ENCODE measurements at regions not wholly inside any gene's neighbourhood (a gene's known extent, or its start where the extent isn't known, plus 50 kb on each side); places are given as distances from the start of the nearest gene placed in this dataset.

- no peaks in the 10 kb centered on the region for H3K9me3 ChIP-seq (ENCODE audit: control insufficient read depth, low read length)
- no peaks in the 10 kb centered on the region for H3K36me3 ChIP-seq (ENCODE audit: control insufficient read depth, insufficient read depth, low read length)
- no peak overlapping the region for H3K4me3 ChIP-seq (ENCODE audit: low read length)
- no peaks in the 10 kb centered on the region for H3K4me1 ChIP-seq (ENCODE audit: control insufficient read depth, insufficient read depth, low read length)
- no peaks in the 10 kb centered on the region for H3K27me3 ChIP-seq (ENCODE audit: control insufficient read depth, insufficient read depth, low read length)
- H3K9ac ChIP-seq (ENCODE audit: low read length) = no peak overlapping the region
Measured at GRCh38 chr3:71850654-71851053, 65.7 kb upstream of the PROK2 start.

GRCh38 chr3:71849681-71850080 is 64.7 kb upstream of the PROK2 start:
- H3K27me3 ChIP-seq (ENCODE audit: control insufficient read depth, insufficient read depth, low read length) = no peaks in the 10 kb centered on the region
- no peaks in the 10 kb centered on the region for H3K36me3 ChIP-seq (ENCODE audit: control insufficient read depth, insufficient read depth, low read length)
- H3K9me3 ChIP-seq (ENCODE audit: control insufficient read depth, low read length) = no peaks in the 10 kb centered on the region
- no peak overlapping the region for H3K4me3 ChIP-seq (ENCODE audit: low read length)
- H3K9ac ChIP-seq (ENCODE audit: low read length) = no peak overlapping the region
- no peaks in the 10 kb centered on the region for H3K4me1 ChIP-seq (ENCODE audit: control insufficient read depth, insufficient read depth, low read length)

GRCh38 chr3:71847794-71848193 is 62.8 kb upstream of the PROK2 start:
- no peak overlapping the region for H3K9ac ChIP-seq (ENCODE audit: low read length)
- no peaks in the 10 kb centered on the region for H3K27me3 ChIP-seq (ENCODE audit: control insufficient read depth, insufficient read depth, low read length)
- H3K9me3 ChIP-seq (ENCODE audit: control insufficient read depth, low read length) = no peaks in the 10 kb centered on the region
- H3K36me3 ChIP-seq (ENCODE audit: control insufficient read depth, insufficient read depth, low read length) = no peaks in the 10 kb centered on the region
- H3K4me3 ChIP-seq (ENCODE audit: low read length) = no peak overlapping the region
- H3K4me1 ChIP-seq (ENCODE audit: control insufficient read depth, insufficient read depth, low read length) = no peaks in the 10 kb centered on the region

- no peak overlapping the region for H3K4me3 ChIP-seq (ENCODE audit: low read length)
Measured at GRCh38 chr3:71846185-71846584, 61.2 kb upstream of the PROK2 start.

GRCh38 chr3:71843071-71843470 is 58.1 kb upstream of the PROK2 start:
- no peaks in the 10 kb centered on the region for H3K36me3 ChIP-seq (ENCODE audit: control insufficient read depth, insufficient read depth, low read length)

More at GRCh38 chr3:71846185-71846584, 61.2 kb upstream of the PROK2 start:
- Histone ChIP-seq H3K27me3 (ENCODE audit: control insufficient read depth, insufficient read depth, low read length) (no peaks in the 10 kb centered on the region), H3K4me1 (ENCODE audit: control insufficient read depth, insufficient read depth, low read length) (no peaks in the 10 kb centered on the region), H3K9me3 (ENCODE audit: control insufficient read depth, low read length) (no peaks in the 10 kb centered on the region), H3K9ac (ENCODE audit: low read length) (no peak overlapping the region), H3K36me3 (ENCODE audit: control insufficient read depth, insufficient read depth, low read length) (no peaks in the 10 kb centered on the region)

GRCh38 chr3:71838406-71838805 is 53.5 kb upstream of the PROK2 start:
- no peaks in the 10 kb centered on the region for H3K27me3 ChIP-seq (ENCODE audit: control insufficient read depth, insufficient read depth, low read length)
- no peaks in the 10 kb centered on the region for H3K36me3 ChIP-seq (ENCODE audit: control insufficient read depth, insufficient read depth, low read length)
- H3K9ac ChIP-seq (ENCODE audit: low read length) = no peak overlapping the region
- H3K9me3 ChIP-seq (ENCODE audit: control insufficient read depth, low read length) = no peaks in the 10 kb centered on the region
- H3K4me3 ChIP-seq (ENCODE audit: low read length) = no peak overlapping the region
- no peaks in the 10 kb centered on the region for H3K4me1 ChIP-seq (ENCODE audit: control insufficient read depth, insufficient read depth, low read length)

More at GRCh38 chr3:71843071-71843470, 58.1 kb upstream of the PROK2 start:
- Histone ChIP-seq H3K4me3 (ENCODE audit: low read length) (no peak overlapping the region), H3K9me3 (ENCODE audit: control insufficient read depth, low read length) (no peaks in the 10 kb centered on the region), H3K9ac (ENCODE audit: low read length) (no peak overlapping the region), H3K4me1 (ENCODE audit: control insufficient read depth, insufficient read depth, low read length) (no peaks in the 10 kb centered on the region), H3K27me3 (ENCODE audit: control insufficient read depth, insufficient read depth, low read length) (no peaks in the 10 kb centered on the region)

All from mucosa of stomach (tissue), 1 donor.